Stimulated activated memory B cell treated with anti-CD40 and anti-IgM and Interleukin-4, amounts not matched to agents 10 μg/mL and 1 μg/mL and 100 μg/mL, for 72 hours (primary cell): ENCODE measurements at regions not wholly inside any gene's neighbourhood (a gene's known extent, or its start where the extent isn't known, plus 50 kb on each side); places are given as distances from the start of the nearest gene placed in this dataset.
"Not testable (repeated sequence)": the region's sequence is repeated elsewhere in the genome, so short reads cannot be mapped to it uniquely, and the experiment has no call there.

Experiments
- ATAC-seq: fragments of 150-1000 bp; cut with Tn5 transposase; 2 replicates; pipeline ENCODE4 v1.10.0; 2021
- H3K27ac Mint-ChIP-seq: one replicate; pipeline ENCODE4 v1.8.0; 2022; ENCODE audit warnings: mild to moderate bottlenecking, mixed read lengths
- H3K27me3 Mint-ChIP-seq: one replicate; pipeline ENCODE4 v1.8.0; 2022; ENCODE audit warnings: mixed read lengths
- H3K36me3 Mint-ChIP-seq: one replicate; pipeline ENCODE4 v1.8.0; 2022; ENCODE audit warnings: mixed read lengths
- H3K4me1 Mint-ChIP-seq: one replicate; pipeline ENCODE4 v1.8.0; 2022; ENCODE audit warnings: mixed read lengths
- H3K4me3 Mint-ChIP-seq: one replicate; pipeline ENCODE4 v1.8.0; 2022; ENCODE audit warnings: mild to moderate bottlenecking, moderate library complexity, mixed read lengths
- H3K9me3 Mint-ChIP-seq: one replicate; pipeline ENCODE4 v1.8.0; 2022; ENCODE audit warnings: mixed read lengths

GRCh38 chr4:179001918-179002317 is 1559.7 kb upstream of the AGA start:
- no peak overlapping the region for H3K27ac Mint-ChIP-seq
- no peaks in the 10 kb centered on the region for H3K36me3 Mint-ChIP-seq
- H3K4me3 Mint-ChIP-seq = no peak overlapping the region
- no peaks in the 10 kb centered on the region for H3K27me3 Mint-ChIP-seq
- ATAC-seq = no peak
- peaks cover 6% of the 10 kb centered on the region for H3K9me3 Mint-ChIP-seq
- no peaks in the 10 kb centered on the region for H3K4me1 Mint-ChIP-seq

GRCh38 chr4:179007755-179008154 is 1565.5 kb upstream of the AGA start:
- Mint-ChIP-seq H3K27ac (no peak overlapping the region), H3K4me1 (no peaks in the 10 kb centered on the region), H3K27me3 (no peaks in the 10 kb centered on the region), H3K4me3 (no peak overlapping the region), H3K9me3 (peaks cover 3% of the 10 kb centered on the region), H3K36me3 (no peaks in the 10 kb centered on the region)
- ATAC-seq = no peak

GRCh38 chr4:179017581-179017980 is 1575.3 kb upstream of the AGA start:
- Mint-ChIP-seq H3K4me1 (no peaks in the 10 kb centered on the region), H3K27me3 (no peaks in the 10 kb centered on the region), H3K9me3 (peaks cover 16% of the 10 kb centered on the region), H3K27ac (no peak overlapping the region), H3K36me3 (no peaks in the 10 kb centered on the region), H3K4me3 (no peak overlapping the region)
- ATAC-seq = no peak

GRCh38 chr4:179027569-179027968 is 1585.3 kb upstream of the AGA start:
- ATAC-seq = no peak
- no peak overlapping the region for H3K27ac Mint-ChIP-seq
- H3K27me3 Mint-ChIP-seq = no peaks in the 10 kb centered on the region
- H3K36me3 Mint-ChIP-seq = no peaks in the 10 kb centered on the region
- H3K4me3 Mint-ChIP-seq = no peak overlapping the region
- H3K4me1 Mint-ChIP-seq = no peaks in the 10 kb centered on the region
- H3K9me3 Mint-ChIP-seq = no peaks in the 10 kb centered on the region

GRCh38 chr4:179028321-179028720 is 1586.1 kb upstream of the AGA start:
- Mint-ChIP-seq H3K27ac (no peak overlapping the region), H3K4me1 (no peaks in the 10 kb centered on the region), H3K36me3 (no peaks in the 10 kb centered on the region), H3K27me3 (no peaks in the 10 kb centered on the region), H3K4me3 (no peak overlapping the region), H3K9me3 (peaks cover 3% of the 10 kb centered on the region)
- ATAC-seq = no peak

- no peak for ATAC-seq
- Mint-ChIP-seq H3K4me1 (no peaks in the 10 kb centered on the region), H3K27me3 (no peaks in the 10 kb centered on the region), H3K27ac (no peak overlapping the region), H3K4me3 (no peak overlapping the region), H3K36me3 (no peaks in the 10 kb centered on the region), H3K9me3 (peaks cover 3% of the 10 kb centered on the region)
Measured at GRCh38 chr4:179029683-179030082, 1587.4 kb upstream of the AGA start.

- Mint-ChIP-seq H3K27me3 (no peaks in the 10 kb centered on the region), H3K27ac (no peak overlapping the region), H3K4me3 (no peak overlapping the region), H3K36me3 (no peaks in the 10 kb centered on the region), H3K4me1 (no peaks in the 10 kb centered on the region), H3K9me3 (no peaks in the 10 kb centered on the region)
- ATAC-seq = no peak
Measured at GRCh38 chr4:179040259-179040658, 1598.0 kb upstream of the AGA start.

GRCh38 chr4:179048839-179049453 is 1606.7 kb upstream of the AGA start:
- H3K27me3 Mint-ChIP-seq = no peaks in the 10 kb centered on the region
- H3K4me3 Mint-ChIP-seq = no peak overlapping the region
- H3K4me1 Mint-ChIP-seq = no peaks in the 10 kb centered on the region
- H3K9me3 Mint-ChIP-seq = peaks cover 3% of the 10 kb centered on the region
- ATAC-seq = no peak
- H3K27ac Mint-ChIP-seq = no peak overlapping the region
- no peaks in the 10 kb centered on the region for H3K36me3 Mint-ChIP-seq

GRCh38 chr4:179051206-179051605 is 1609.0 kb upstream of the AGA start:
- Mint-ChIP-seq H3K9me3 (peaks cover 3% of the 10 kb centered on the region), H3K36me3 (no peaks in the 10 kb centered on the region), H3K4me3 (no peak overlapping the region), H3K4me1 (no peaks in the 10 kb centered on the region), H3K27ac (no peak overlapping the region), H3K27me3 (no peaks in the 10 kb centered on the region)
- ATAC-seq = no peak

GRCh38 chr4:179059396-179059795 is 1617.2 kb upstream of the AGA start:
- Mint-ChIP-seq H3K27me3 (no peaks in the 10 kb centered on the region), H3K36me3 (no peaks in the 10 kb centered on the region), H3K9me3 (peaks cover 9% of the 10 kb centered on the region), H3K27ac (no peak overlapping the region), H3K4me1 (no peaks in the 10 kb centered on the region), H3K4me3 (no peak overlapping the region)
- no peak for ATAC-seq

GRCh38 chr4:179066254-179066653 is 1624.0 kb upstream of the AGA start:
- H3K36me3 Mint-ChIP-seq, H3K27ac Mint-ChIP-seq, ATAC-seq, H3K4me1 Mint-ChIP-seq, H3K9me3 Mint-ChIP-seq, H3K27me3 Mint-ChIP-seq, H3K4me3 Mint-ChIP-seq: not testable (repeated sequence)

GRCh38 chr4:179071131-179071530 is 1628.9 kb upstream of the AGA start:
- Mint-ChIP-seq H3K36me3 (no peaks in the 10 kb centered on the region), H3K9me3 (peaks cover 5% of the 10 kb centered on the region), H3K4me1 (no peaks in the 10 kb centered on the region), H3K4me3 (no peak overlapping the region), H3K27ac (no peak overlapping the region), H3K27me3 (no peaks in the 10 kb centered on the region)
- ATAC-seq = no peak

GRCh38 chr4:179076865-179077264 is 1634.6 kb upstream of the AGA start:
- no peaks in the 10 kb centered on the region for H3K27me3 Mint-ChIP-seq
- no peaks in the 10 kb centered on the region for H3K4me1 Mint-ChIP-seq
- no peak overlapping the region for H3K27ac Mint-ChIP-seq
- no peak for ATAC-seq
- no peak overlapping the region for H3K4me3 Mint-ChIP-seq
- peaks cover 6% of the 10 kb centered on the region for H3K9me3 Mint-ChIP-seq
- no peaks in the 10 kb centered on the region for H3K36me3 Mint-ChIP-seq

- no peaks in the 10 kb centered on the region for H3K4me1 Mint-ChIP-seq
- no peak for ATAC-seq
- no peak overlapping the region for H3K27ac Mint-ChIP-seq
- H3K9me3 Mint-ChIP-seq = peaks cover 14% of the 10 kb centered on the region
- H3K36me3 Mint-ChIP-seq = no peaks in the 10 kb centered on the region
- H3K4me3 Mint-ChIP-seq = no peak overlapping the region
- H3K27me3 Mint-ChIP-seq = no peaks in the 10 kb centered on the region
Measured at GRCh38 chr4:179095585-179096221, 1653.5 kb upstream of the AGA start.

GRCh38 chr4:179097741-179098140 is 1655.5 kb upstream of the AGA start:
- Mint-ChIP-seq H3K9me3 (peaks cover 7% of the 10 kb centered on the region), H3K4me3 (no peak overlapping the region), H3K36me3 (no peaks in the 10 kb centered on the region), H3K4me1 (no peaks in the 10 kb centered on the region), H3K27me3 (no peaks in the 10 kb centered on the region), H3K27ac (no peak overlapping the region)
- ATAC-seq = no peak

GRCh38 chr4:179110356-179110755 is 1668.1 kb upstream of the AGA start:
- no peaks in the 10 kb centered on the region for H3K4me1 Mint-ChIP-seq
- no peaks in the 10 kb centered on the region for H3K36me3 Mint-ChIP-seq
- no peaks in the 10 kb centered on the region for H3K27me3 Mint-ChIP-seq
- no peak for ATAC-seq
- H3K9me3 Mint-ChIP-seq = peaks cover 6% of the 10 kb centered on the region
- no peak overlapping the region for H3K4me3 Mint-ChIP-seq
- H3K27ac Mint-ChIP-seq = no peak overlapping the region
